ENCODE measurements at regions not wholly inside any gene's neighbourhood (a gene's known extent, or its start where the extent isn't known, plus 50 kb on each side); places are given as distances from the start of the nearest gene placed in this dataset.
A peak's percentile ranks its signal among the peaks of the same experiment; 100 is the strongest.
"Not testable (repeated sequence)": the region's sequence is repeated elsewhere in the genome, so short reads cannot be mapped to it uniquely, and the experiment has no call there.

GRCh38 chr12:14238221-14238792 lies 127.2 kb upstream of the ATF7IP start:
- ATAC-seq (peak in 1 of 2 donors; percentile 33), DNase-seq (no peak)
- no peaks in the 10 kb centered on the region for H3K27me3 ChIP-seq
- no peak overlapping the region for H3K27ac ChIP-seq
- no peaks in the 10 kb centered on the region for H3K4me1 ChIP-seq
- H3K36me3 ChIP-seq, result no peaks in the 10 kb centered on the region
- peaks cover 0 to 4% (median 0%) of the 10 kb centered on the region in 3 donors for H3K9me3 ChIP-seq
- in situ Hi-C loops (cut with MboI; ENCODE audit: low sequenced_read_pairs in 4 of 4), result loop anchor here in 3 of 4 donors (10.0 to 25.0 kb wide), 3 partner anchors 399 to 424 kb away; no protein-coding TSS in a partner anchor
- no peak for TF ChIP-seq POLR2A (IDR thresholded peaks at IDR 0.05)
- TF ChIP-seq CTCF (IDR thresholded peaks at IDR 0.05 in 4 of 5, conservative IDR thresholded peaks at IDR 0.05 in 1 of 5), result peak in 4 of 5 experiments; percentile 53 to 87 (median 61)
- no peak overlapping the region for H3K4me3 ChIP-seq
- intact Hi-C loops (cut with DNase I; ENCODE audit: low total_unique reads), result loop anchor here (2.0 to 10.0 kb wide), 3 partner anchors 129 to 426 kb away; partner anchors contain the start of gene ATF7IP

GRCh38 chr12:14239350-14239934 lies 126.0 kb upstream of the ATF7IP start:
- peak; percentile 36 to 69 for ATAC-seq
- Histone ChIP-seq H3K27ac (no peak overlapping the region), H3K9me3 (peaks cover 0 to 6% (median 0%) of the 10 kb centered on the region in 3 donors), H3K36me3 (no peaks in the 10 kb centered on the region), H3K4me3 (peak overlapping the region in 3 of 4 donors; percentile 7 to 39 (median 17)), H3K4me1 (no peaks in the 10 kb centered on the region), H3K27me3 (no peaks in the 10 kb centered on the region)
- in situ Hi-C loops (cut with MboI; ENCODE audit: low sequenced_read_pairs in 4 of 4), result loop anchor here in 3 of 4 donors (10.0 to 25.0 kb wide), 3 partner anchors 398 to 423 kb away; no protein-coding TSS in a partner anchor
- intact Hi-C loops (cut with DNase I; ENCODE audit: low total_unique reads), result loop anchor here (2.0 to 10.0 kb wide), 3 partner anchors 128 to 425 kb away; partner anchors contain the start of gene ATF7IP
- TF ChIP-seq POLR2A (IDR thresholded peaks at IDR 0.05) (no peak), CTCF (IDR thresholded peaks at IDR 0.05 in 4 of 5, conservative IDR thresholded peaks at IDR 0.05 in 1 of 5) (no peak)
- peak in 1 of 2 donors; percentile 29 for DNase-seq

- DNase-seq (no peak), ATAC-seq (no peak)
- peak overlapping the region in 2 of 4 donors; percentile 17 to 39 for H3K4me3 ChIP-seq
- intact Hi-C loops (cut with DNase I; ENCODE audit: low total_unique reads), result loop anchor here (2.0 to 10.0 kb wide), 3 partner anchors 127 to 425 kb away; partner anchors contain the start of gene ATF7IP
- H3K4me1 ChIP-seq, result no peaks in the 10 kb centered on the region
- H3K27me3 ChIP-seq, result no peaks in the 10 kb centered on the region
- no peaks in the 10 kb centered on the region for H3K36me3 ChIP-seq
- in situ Hi-C loops (cut with MboI; ENCODE audit: low sequenced_read_pairs in 4 of 4), result loop anchor here in 3 of 4 donors (10.0 to 25.0 kb wide), 3 partner anchors 397 to 422 kb away; no protein-coding TSS in a partner anchor
- H3K27ac ChIP-seq, result no peak overlapping the region
- H3K9me3 ChIP-seq, result peaks cover 0 to 6% (median 0%) of the 10 kb centered on the region in 3 donors
- TF ChIP-seq CTCF (IDR thresholded peaks at IDR 0.05 in 4 of 5, conservative IDR thresholded peaks at IDR 0.05 in 1 of 5) (no peak), POLR2A (IDR thresholded peaks at IDR 0.05) (no peak)
Measured at GRCh38 chr12:14239935-14240872, 125.3 kb upstream of the ATF7IP start.

GRCh38 chr12:14240873-14241220 lies 124.6 kb upstream of the ATF7IP start:
- in situ Hi-C loops (cut with MboI; ENCODE audit: low sequenced_read_pairs in 4 of 4), result loop anchor here in 2 of 4 donors (25.0 kb wide), 2 partner anchors 396 to 421 kb away; no protein-coding TSS in a partner anchor
- no peak overlapping the region for H3K4me3 ChIP-seq
- H3K36me3 ChIP-seq, result no peaks in the 10 kb centered on the region
- peaks cover 0 to 6% (median 0%) of the 10 kb centered on the region in 3 donors for H3K9me3 ChIP-seq
- no peak overlapping the region for H3K27ac ChIP-seq
- ATAC-seq, result no peak
- H3K4me1 ChIP-seq, result no peaks in the 10 kb centered on the region
- H3K27me3 ChIP-seq, result no peaks in the 10 kb centered on the region
- no peak for DNase-seq
- no peak for TF ChIP-seq POLR2A (IDR thresholded peaks at IDR 0.05)
- no peak for TF ChIP-seq CTCF (IDR thresholded peaks at IDR 0.05 in 4 of 5, conservative IDR thresholded peaks at IDR 0.05 in 1 of 5)
- intact Hi-C loops (cut with DNase I; ENCODE audit: low total_unique reads), result no loop called here

GRCh38 chr12:14242825-14243224 lies 122.7 kb upstream of the ATF7IP start:
- H3K27me3 ChIP-seq; H3K4me3 ChIP-seq; ATAC-seq; intact Hi-C loops (cut with DNase I; ENCODE audit: low total_unique reads); H3K36me3 ChIP-seq; DNase-seq; H3K4me1 ChIP-seq; H3K9me3 ChIP-seq; H3K27ac ChIP-seq: not testable (repeated sequence)
- in situ Hi-C loops (cut with MboI; ENCODE audit: low sequenced_read_pairs in 4 of 4), result loop anchor here in 2 of 4 donors (25.0 kb wide), 2 partner anchors 394 to 419 kb away; no protein-coding TSS in a partner anchor
